Kidney (tissue), 13 donors: ENCODE measurements at regions not wholly inside any gene's neighbourhood (a gene's known extent, or its start where the extent isn't known, plus 50 kb on each side); places are given as distances from the start of the nearest gene placed in this dataset.
A peak's percentile ranks its signal among the peaks of the same experiment; 100 is the strongest.

ENCODE experiments used
- DNase-seq, 5 donors: peaks; one replicate each; pipeline ENCODE4 v3.0.0-alpha.2; 2013 to 2020
- FAIRE-seq: peaks from 2 replicates; lab custom pipeline; 2012; peaks lifted over from hg19 to GRCh38; lab: Jason Lieb, UNC
- H3K27ac ChIP-seq, 2 donors: one replicate each; pipeline ENCODE4 v1.7.0; 2013; ENCODE audit warnings: low read depth in 2 of 2, low read length in 2 of 2, inconsistent platforms in 1 of 2
- H3K27me3 ChIP-seq: one replicate; pipeline ENCODE4 v1.7.1; 2013; ENCODE audit warnings: low read length, inconsistent platforms; ENCODE audit not compliant: control insufficient read depth, insufficient read depth
- H3K36me3 ChIP-seq, 3 donors: one replicate each; pipeline versions ENCODE4 v1.7.0 to v1.7.1; 2013; ENCODE audit warnings: low read length in 3 of 3, control low read depth in 1 of 3, inconsistent platforms in 1 of 3; ENCODE audit not compliant: insufficient read depth in 3 of 3, control insufficient read depth in 2 of 3
- H3K4me1 ChIP-seq, 3 donors: one replicate each; pipeline versions ENCODE4 v1.7.0 to v1.7.1; 2013; ENCODE audit warnings: low read length in 3 of 3, inconsistent platforms in 1 of 3, low read depth in 1 of 3; ENCODE audit not compliant: control insufficient read depth in 2 of 3, insufficient read depth in 2 of 3
- H3K4me3 ChIP-seq, 3 donors: one replicate each; pipeline versions ENCODE4 v1.7.0 to v1.8.1; 2013; ENCODE audit warnings: low read length in 3 of 3, control low read depth in 1 of 3, inconsistent platforms in 1 of 3
- H3K9ac ChIP-seq, 3 donors: one replicate each; pipeline versions ENCODE4 v1.7.0 to v1.7.1; 2013; ENCODE audit warnings: low read length in 3 of 3, control low read depth in 1 of 3, inconsistent platforms in 1 of 3
- H3K9me3 ChIP-seq, 3 donors: one replicate each; pipeline versions ENCODE4 v1.7.0 to v1.7.1; 2013; ENCODE audit warnings: low read length in 3 of 3, control low read depth in 1 of 3, inconsistent platforms in 1 of 3; ENCODE audit not compliant: control insufficient read depth in 2 of 3, insufficient read depth in 1 of 3
- intact Hi-C: fragments of 100-400 bp; cut with DNase I; formaldehyde crosslinking; loops from one replicate; pipeline ENCODE4 v1.11.1; 2022
- TF ChIP-seq, protein P1 (sequence below): IDR thresholded peaks from 3 replicates; pipeline ENCODE4 v1.5.1; 2012; ENCODE audit warnings: mild to moderate bottlenecking, moderate library complexity, borderline replicate concordance; ENCODE audit not compliant: insufficient read depth; ENCODE audit errors: extremely low read depth
- donor health status: control.
- donor health status: control.
- donor health status: control.
- donor health status: control.
- donor health status: control.
- donor health status: DM: yes; HTN: yes; CAD: no.
- donor health status: Normal renal cell carcinoma (clear cell type).

DNA sequence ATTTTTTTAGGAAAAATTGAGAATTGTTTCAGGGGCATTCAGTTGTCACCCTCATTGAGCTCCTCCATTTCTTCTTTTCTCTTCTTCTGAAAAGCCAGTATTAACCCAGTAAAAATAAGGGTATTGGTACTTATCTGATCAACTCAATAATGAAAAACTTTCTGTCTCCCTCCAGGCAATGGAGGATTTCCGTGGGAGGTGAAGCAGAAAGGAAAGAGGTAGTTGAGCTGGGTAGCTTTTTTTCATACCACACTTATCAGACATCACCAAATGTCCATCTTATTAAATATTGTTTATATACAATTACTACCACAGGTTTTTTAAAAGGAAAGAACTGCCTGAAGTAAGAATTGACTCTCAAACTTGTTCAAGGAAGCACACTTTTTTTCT, 731.1 kb upstream of the ZNF608 start:
- DNase-seq (no peak), FAIRE-seq (no peak)
- Histone ChIP-seq H3K27me3 (no peaks in the 10 kb centered on the region), H3K27ac (no peak overlapping the region), H3K36me3 (no peaks in the 10 kb centered on the region), H3K9ac (no peak overlapping the region), H3K4me1 (no peaks in the 10 kb centered on the region), H3K4me3 (no peak overlapping the region), H3K9me3 (no peaks in the 10 kb centered on the region)
- intact Hi-C loops: no loop called here
- TF ChIP-seq, protein P1, sequence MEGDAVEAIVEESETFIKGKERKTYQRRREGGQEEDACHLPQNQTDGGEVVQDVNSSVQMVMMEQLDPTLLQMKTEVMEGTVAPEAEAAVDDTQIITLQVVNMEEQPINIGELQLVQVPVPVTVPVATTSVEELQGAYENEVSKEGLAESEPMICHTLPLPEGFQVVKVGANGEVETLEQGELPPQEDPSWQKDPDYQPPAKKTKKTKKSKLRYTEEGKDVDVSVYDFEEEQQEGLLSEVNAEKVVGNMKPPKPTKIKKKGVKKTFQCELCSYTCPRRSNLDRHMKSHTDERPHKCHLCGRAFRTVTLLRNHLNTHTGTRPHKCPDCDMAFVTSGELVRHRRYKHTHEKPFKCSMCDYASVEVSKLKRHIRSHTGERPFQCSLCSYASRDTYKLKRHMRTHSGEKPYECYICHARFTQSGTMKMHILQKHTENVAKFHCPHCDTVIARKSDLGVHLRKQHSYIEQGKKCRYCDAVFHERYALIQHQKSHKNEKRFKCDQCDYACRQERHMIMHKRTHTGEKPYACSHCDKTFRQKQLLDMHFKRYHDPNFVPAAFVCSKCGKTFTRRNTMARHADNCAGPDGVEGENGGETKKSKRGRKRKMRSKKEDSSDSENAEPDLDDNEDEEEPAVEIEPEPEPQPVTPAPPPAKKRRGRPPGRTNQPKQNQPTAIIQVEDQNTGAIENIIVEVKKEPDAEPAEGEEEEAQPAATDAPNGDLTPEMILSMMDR: no peak

- TF ChIP-seq, protein P1: no peak
- no peak overlapping the region for H3K27ac ChIP-seq
- H3K4me1 ChIP-seq: no peaks in the 10 kb centered on the region
- no peaks in the 10 kb centered on the region for H3K9me3 ChIP-seq
- no peak for FAIRE-seq
- H3K36me3 ChIP-seq: no peaks in the 10 kb centered on the region
- DNase-seq: no peak
- H3K4me3 ChIP-seq: no peak overlapping the region
- H3K9ac ChIP-seq: no peak overlapping the region
- intact Hi-C loops: no loop called here
- H3K27me3 ChIP-seq: no peaks in the 10 kb centered on the region
Measured at GRCh38 chr5:125478599-125478998, 732.2 kb upstream of the ZNF608 start.

DNA sequence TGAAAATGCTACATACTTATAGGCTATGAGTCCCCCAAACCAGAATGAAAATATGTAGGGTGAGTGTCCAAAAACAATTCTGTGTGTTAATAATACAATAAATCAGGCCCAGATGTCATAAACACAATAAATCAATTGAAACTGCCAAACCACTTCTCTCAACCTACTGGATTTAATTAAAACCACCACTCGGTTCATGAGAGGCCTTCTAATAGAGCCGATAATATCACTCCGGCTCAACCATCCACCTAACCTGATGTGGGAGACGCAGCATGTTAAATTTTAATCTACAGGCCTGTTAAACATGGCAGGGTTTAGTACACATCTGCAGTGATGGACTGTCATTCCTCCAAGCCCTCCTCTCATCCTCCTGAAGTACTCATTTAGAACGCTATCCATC, 734.5 kb upstream of the ZNF608 start:
- FAIRE-seq (no peak), DNase-seq (peak in 2 of 5 donors; percentile 20 to 28)
- TF ChIP-seq, protein P1: no peak
- peaks cover 0 to 13% (median 4%) of the 10 kb centered on the region in 3 donors for H3K4me1 ChIP-seq
- H3K27ac ChIP-seq: no peak overlapping the region
- H3K27me3 ChIP-seq: no peaks in the 10 kb centered on the region
- intact Hi-C loops: no loop called here
- H3K9me3 ChIP-seq: no peaks in the 10 kb centered on the region
- H3K9ac ChIP-seq: no peak overlapping the region
- no peaks in the 10 kb centered on the region for H3K36me3 ChIP-seq
- H3K4me3 ChIP-seq: no peak overlapping the region
